Left ventricle myocardium inferior (tissue), 1 donor: ENCODE measurements at regions not wholly inside any gene's neighbourhood (a gene's known extent, or its start where the extent isn't known, plus 50 kb on each side); places are given as distances from the start of the nearest gene placed in this dataset.

ENCODE experiments used
- DNase-seq: peaks from one replicate; pipeline ENCODE4 v3.0.0-alpha.2; 2020
- H3K27ac ChIP-seq: fragments of 200-600 bp; replicated peaks from 2 replicates; pipeline ENCODE4 v1.8.0; 2021
- H3K27me3 ChIP-seq: fragments of 200-600 bp; 2 replicates; pipeline ENCODE4 v1.8.0; 2021; ENCODE audit warnings: low read depth
- H3K36me3 ChIP-seq: fragments of 200-600 bp; 2 replicates; pipeline ENCODE4 v1.8.0; 2021
- H3K4me1 ChIP-seq: fragments of 200-600 bp; 2 replicates; pipeline ENCODE4 v1.8.0; 2021
- H3K4me3 ChIP-seq: fragments of 200-600 bp; 2 replicates; pipeline ENCODE4 v1.8.0; 2021; ENCODE audit warnings: mild to moderate bottlenecking, moderate library complexity
- H3K9me3 ChIP-seq: fragments of 200-600 bp; replicated peaks from 2 replicates; pipeline ENCODE4 v1.8.0; 2021
- CTCF ChIP-seq: fragments of 200-600 bp; IDR thresholded peaks from 2 replicates; pipeline ENCODE4 v1.8.0; 2021; ENCODE audit warnings: antibody characterized with exemption, mild to moderate bottlenecking, borderline replicate concordance
- intact Hi-C: fragments of 100-400 bp; cut with micrococcal nuclease; formaldehyde crosslinking; loops from one replicate; pipeline ENCODE4 v1.11.0; 2022
- donor health status: DM: no; HTN: yes; CAD: no; lungs with severe emphysema.

GRCh38 chrX:39852491-39852890 lies 245.3 kb downstream of the BCOR start:
- no peaks in the 10 kb centered on the region for H3K27me3 ChIP-seq
- H3K36me3 ChIP-seq, result no peaks in the 10 kb centered on the region
- intact Hi-C loops, result no loop called here
- TF ChIP-seq CTCF, result no peak
- H3K4me1 ChIP-seq, result peaks cover 20% of the 10 kb centered on the region
- no peaks in the 10 kb centered on the region for H3K9me3 ChIP-seq
- H3K4me3 ChIP-seq, result no peak overlapping the region
- H3K27ac ChIP-seq, result no peak overlapping the region
- no peak for DNase-seq

- Histone ChIP-seq H3K27ac (peak overlapping the region; percentile 30), H3K36me3 (no peaks in the 10 kb centered on the region), H3K9me3 (no peaks in the 10 kb centered on the region), H3K4me3 (no peak overlapping the region), H3K4me1 (peaks cover 20% of the 10 kb centered on the region), H3K27me3 (no peaks in the 10 kb centered on the region)
- DNase-seq, result no peak
- intact Hi-C loops, result no loop called here
- no peak for TF ChIP-seq CTCF
These were observed 244.2 kb downstream of the BCOR start for GRCh38 chrX:39853417-39854030.

- DNase-seq, result no peak
- Histone ChIP-seq H3K4me1 (peaks cover 22% of the 10 kb centered on the region), H3K9me3 (no peaks in the 10 kb centered on the region), H3K36me3 (no peaks in the 10 kb centered on the region), H3K4me3 (no peak overlapping the region), H3K27me3 (no peaks in the 10 kb centered on the region), H3K27ac (no peak overlapping the region)
- no peak for TF ChIP-seq CTCF
- intact Hi-C loops, result no loop called here
These were observed 242.7 kb downstream of the BCOR start for GRCh38 chrX:39854772-39855747.

- intact Hi-C loops, result no loop called here
- H3K27ac ChIP-seq, result no peak overlapping the region
- no peaks in the 10 kb centered on the region for H3K27me3 ChIP-seq
- H3K4me1 ChIP-seq, result peaks cover 28% of the 10 kb centered on the region
- H3K4me3 ChIP-seq, result no peak overlapping the region
- no peaks in the 10 kb centered on the region for H3K9me3 ChIP-seq
- TF ChIP-seq CTCF, result no peak
- H3K36me3 ChIP-seq, result no peaks in the 10 kb centered on the region
- DNase-seq, result no peak
These were observed 242.0 kb downstream of the BCOR start for GRCh38 chrX:39855748-39856129.

- no peaks in the 10 kb centered on the region for H3K36me3 ChIP-seq
- H3K27ac ChIP-seq, result no peak overlapping the region
- DNase-seq, result no peak
- H3K9me3 ChIP-seq, result no peaks in the 10 kb centered on the region
- peaks cover 30% of the 10 kb centered on the region for H3K4me1 ChIP-seq
- H3K4me3 ChIP-seq, result no peak overlapping the region
- no peak for TF ChIP-seq CTCF
- intact Hi-C loops, result no loop called here
- H3K27me3 ChIP-seq, result no peaks in the 10 kb centered on the region
These were observed 241.2 kb downstream of the BCOR start for GRCh38 chrX:39856472-39857121.
